Activated CD8-positive, alpha-beta T cell treated with anti-CD3 and anti-CD28 coated beads for 36 hours (primary cell): ENCODE measurements at regions not wholly inside any gene's neighbourhood (a gene's known extent, or its start where the extent isn't known, plus 50 kb on each side); places are given as distances from the start of the nearest gene placed in this dataset.

Experiments
- ATAC-seq: fragments of 200-7000 bp; cut with Tn5 transposase; one replicate; pipeline ENCODE4 v1.10.0; 2021; ENCODE audit warnings: mild to moderate bottlenecking, moderate library complexity
- CTCF ChIA-PET: fragments of 350-600 bp; sonication (Branson Sonifier 250); formaldehyde crosslinking; loops from one replicate; lab custom pipeline; 2021; ENCODE audit warnings: antibody characterized with exemption; lab: Charles Lee
- POLR2A ChIA-PET: fragments of 350-600 bp; sonication (Branson Sonifier 250); formaldehyde crosslinking; loops from one replicate; lab custom pipeline; 2021; ENCODE audit warnings: antibody characterized with exemption; lab: Charles Lee
- DNase-seq: peaks from one replicate; pipeline ENCODE4 v3.0.0-alpha.2; 2020
- H3K27ac Mint-ChIP-seq: one replicate; pipeline ENCODE4 v1.8.0; 2021; ENCODE audit warnings: mild to moderate bottlenecking, mixed read lengths
- H3K27me3 Mint-ChIP-seq: one replicate; pipeline ENCODE4 v1.8.0; 2021; ENCODE audit warnings: mixed read lengths
- H3K36me3 Mint-ChIP-seq: one replicate; pipeline ENCODE4 v1.8.0; 2021; ENCODE audit warnings: low read depth, mixed read lengths
- H3K4me1 Mint-ChIP-seq: one replicate; pipeline ENCODE4 v1.8.0; 2021; ENCODE audit warnings: low read depth, mixed read lengths
- H3K4me3 Mint-ChIP-seq: one replicate; pipeline ENCODE4 v1.8.0; 2021; ENCODE audit warnings: mild to moderate bottlenecking, moderate library complexity, mixed read lengths
- H3K9me3 Mint-ChIP-seq: one replicate; pipeline ENCODE4 v1.8.0; 2021; ENCODE audit warnings: mixed read lengths
- intact Hi-C: fragments of 100-400 bp; cut with micrococcal nuclease; formaldehyde crosslinking; loops from one replicate; pipeline ENCODE4 v1.10.0; 2022
- TF ChIP-seq, protein P1 (sequence below): fragments of 200-600 bp; IDR thresholded peaks from one replicate; pipeline ENCODE4 v1.8.0; 2022; ENCODE audit warnings: antibody characterized with exemption, mild to moderate bottlenecking

DNA sequence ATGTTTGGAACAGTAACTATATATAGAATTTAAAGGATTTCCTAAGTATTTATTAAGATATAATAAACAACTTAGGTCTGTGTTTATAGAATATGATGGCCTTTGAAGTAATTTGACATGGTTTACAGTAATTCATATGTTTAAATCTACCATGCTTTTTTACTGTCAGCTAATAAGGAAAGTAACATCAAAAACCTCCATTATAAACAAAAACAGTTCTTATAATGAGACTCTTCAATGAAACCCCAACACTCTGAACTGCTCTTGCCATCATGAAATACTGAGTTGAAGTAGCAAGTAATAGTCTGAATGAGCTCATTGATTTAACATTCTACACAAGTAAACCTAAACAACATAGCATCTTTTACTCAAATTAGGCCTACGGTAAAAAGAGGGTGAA is 1236.5 kb downstream of the FSTL5 start:
- no peaks in the 10 kb centered on the region for H3K4me1 Mint-ChIP-seq
- H3K36me3 Mint-ChIP-seq, result no peaks in the 10 kb centered on the region
- ChIA-PET CTCF (no interaction called here), POLR2A (no interaction called here)
- peaks cover 1% of the 10 kb centered on the region for H3K9me3 Mint-ChIP-seq
- H3K27me3 Mint-ChIP-seq, result no peaks in the 10 kb centered on the region
- intact Hi-C loops, result no loop called here
- no peak for DNase-seq
- TF ChIP-seq, protein P1, sequence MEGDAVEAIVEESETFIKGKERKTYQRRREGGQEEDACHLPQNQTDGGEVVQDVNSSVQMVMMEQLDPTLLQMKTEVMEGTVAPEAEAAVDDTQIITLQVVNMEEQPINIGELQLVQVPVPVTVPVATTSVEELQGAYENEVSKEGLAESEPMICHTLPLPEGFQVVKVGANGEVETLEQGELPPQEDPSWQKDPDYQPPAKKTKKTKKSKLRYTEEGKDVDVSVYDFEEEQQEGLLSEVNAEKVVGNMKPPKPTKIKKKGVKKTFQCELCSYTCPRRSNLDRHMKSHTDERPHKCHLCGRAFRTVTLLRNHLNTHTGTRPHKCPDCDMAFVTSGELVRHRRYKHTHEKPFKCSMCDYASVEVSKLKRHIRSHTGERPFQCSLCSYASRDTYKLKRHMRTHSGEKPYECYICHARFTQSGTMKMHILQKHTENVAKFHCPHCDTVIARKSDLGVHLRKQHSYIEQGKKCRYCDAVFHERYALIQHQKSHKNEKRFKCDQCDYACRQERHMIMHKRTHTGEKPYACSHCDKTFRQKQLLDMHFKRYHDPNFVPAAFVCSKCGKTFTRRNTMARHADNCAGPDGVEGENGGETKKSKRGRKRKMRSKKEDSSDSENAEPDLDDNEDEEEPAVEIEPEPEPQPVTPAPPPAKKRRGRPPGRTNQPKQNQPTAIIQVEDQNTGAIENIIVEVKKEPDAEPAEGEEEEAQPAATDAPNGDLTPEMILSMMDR, result no peak
- no peak overlapping the region for H3K27ac Mint-ChIP-seq
- ATAC-seq, result no peak
- H3K4me3 Mint-ChIP-seq, result no peak overlapping the region

DNA sequence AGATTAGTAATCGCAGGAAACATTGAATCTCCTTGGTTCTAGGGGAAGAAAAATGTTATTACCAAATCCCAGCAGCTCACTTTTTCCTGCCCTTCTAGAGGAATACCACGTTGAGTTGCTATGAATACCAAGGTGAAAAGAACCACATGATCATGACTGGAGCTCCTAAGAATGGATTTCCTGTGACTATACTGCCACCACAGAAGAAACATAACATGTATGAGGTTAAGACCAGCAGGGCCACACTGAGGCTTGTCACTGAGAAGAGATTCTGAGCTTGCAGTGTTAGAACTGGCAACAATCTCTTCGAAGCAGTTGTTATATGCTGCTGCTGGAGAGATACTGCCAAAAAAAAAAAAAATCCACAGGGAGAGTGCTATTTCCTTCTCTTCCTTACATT is 1235.3 kb downstream of the FSTL5 start:
- H3K36me3 Mint-ChIP-seq, result no peaks in the 10 kb centered on the region
- TF ChIP-seq, protein P1, result no peak
- CTCF ChIA-PET, result interaction anchor here (0.8 kb wide), 1 partner anchor 51 kb away, joined by 3 read pairs; no protein-coding TSS in a partner anchor
- no peaks in the 10 kb centered on the region for H3K27me3 Mint-ChIP-seq
- no peak overlapping the region for H3K27ac Mint-ChIP-seq
- H3K4me1 Mint-ChIP-seq, result no peaks in the 10 kb centered on the region
- intact Hi-C loops, result no loop called here
- H3K9me3 Mint-ChIP-seq, result peaks cover 1% of the 10 kb centered on the region
- POLR2A ChIA-PET, result no interaction called here
- ATAC-seq (no peak), DNase-seq (no peak)
- no peak overlapping the region for H3K4me3 Mint-ChIP-seq

DNA sequence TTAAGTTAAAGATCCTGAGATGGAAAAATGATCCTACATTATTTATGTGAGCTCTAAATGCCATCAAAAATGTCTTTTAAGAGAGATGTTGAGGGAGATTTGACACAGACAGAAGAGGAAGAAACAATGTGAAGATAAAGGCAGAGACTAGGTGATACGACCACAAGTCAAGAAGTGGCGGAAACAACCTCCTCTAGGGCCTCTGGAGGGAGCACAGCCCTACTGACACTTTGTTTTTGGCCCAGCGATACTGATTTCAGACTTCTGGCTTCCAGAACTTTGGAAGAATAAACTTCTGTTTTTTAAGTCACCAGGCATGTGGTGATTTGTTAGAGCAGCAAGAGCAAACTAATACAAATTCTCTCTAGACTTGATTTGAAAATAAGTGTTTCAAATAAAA is 1216.1 kb downstream of the FSTL5 start:
- DNase-seq (no peak), ATAC-seq (no peak)
- TF ChIP-seq, protein P1, result no peak
- Mint-ChIP-seq H3K36me3 (no peaks in the 10 kb centered on the region), H3K4me3 (no peak overlapping the region), H3K9me3 (peaks cover 4% of the 10 kb centered on the region), H3K27ac (no peak overlapping the region), H3K4me1 (no peaks in the 10 kb centered on the region), H3K27me3 (no peaks in the 10 kb centered on the region)
- ChIA-PET CTCF (no interaction called here), POLR2A (no interaction called here)
- intact Hi-C loops, result no loop called here

DNA sequence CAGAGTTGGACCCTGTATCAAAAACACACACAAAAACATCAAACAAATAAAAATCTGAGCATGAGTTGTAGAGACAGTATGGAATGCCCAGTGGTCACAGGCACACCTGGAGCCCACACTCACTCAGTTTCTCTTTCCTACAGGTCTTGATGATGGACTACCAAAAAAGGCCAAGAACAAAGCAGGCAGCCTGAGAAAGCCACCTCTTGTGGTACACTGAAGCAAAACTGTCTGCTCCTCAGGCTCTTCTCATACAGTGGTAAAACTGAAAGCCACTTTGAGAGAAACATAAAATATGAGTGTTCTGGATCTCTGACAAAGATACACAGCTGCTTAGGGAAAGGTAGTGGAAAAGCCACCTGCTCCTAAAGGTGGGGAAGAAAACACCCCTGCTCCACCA is 1206.9 kb downstream of the FSTL5 start:
- ATAC-seq (no peak), DNase-seq (no peak)
- H3K4me1 Mint-ChIP-seq, result no peaks in the 10 kb centered on the region
- no peak overlapping the region for H3K27ac Mint-ChIP-seq
- no peaks in the 10 kb centered on the region for H3K27me3 Mint-ChIP-seq
- TF ChIP-seq, protein P1, result no peak
- intact Hi-C loops, result no loop called here
- POLR2A ChIA-PET, result no interaction called here
- no peak overlapping the region for H3K4me3 Mint-ChIP-seq
- CTCF ChIA-PET, result no interaction called here
- H3K36me3 Mint-ChIP-seq, result no peaks in the 10 kb centered on the region
- H3K9me3 Mint-ChIP-seq, result peaks cover 2% of the 10 kb centered on the region

DNA sequence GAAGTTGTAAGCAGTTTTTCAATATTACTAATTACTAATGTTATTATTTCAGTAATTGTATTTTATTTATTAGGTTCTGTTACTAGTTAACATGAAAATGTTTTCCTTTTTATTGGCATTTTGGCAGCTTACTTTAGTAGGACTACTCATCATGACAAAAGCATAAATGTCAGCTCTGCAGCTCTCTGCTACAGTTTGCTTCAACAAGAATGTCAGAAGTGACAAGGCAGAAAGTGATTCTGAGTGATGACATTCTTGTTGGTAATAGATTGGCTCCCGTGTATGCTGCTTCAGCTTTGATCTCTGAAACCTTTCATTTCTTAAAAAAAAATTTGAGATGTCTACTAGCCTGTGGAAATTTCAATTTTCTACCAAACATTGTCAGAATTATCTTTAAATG is 1193.9 kb downstream of the FSTL5 start:
- H3K4me1 Mint-ChIP-seq, result no peaks in the 10 kb centered on the region
- H3K27me3 Mint-ChIP-seq, result no peaks in the 10 kb centered on the region
- H3K4me3 Mint-ChIP-seq, result no peak overlapping the region
- ChIA-PET POLR2A (no interaction called here), CTCF (no interaction called here)
- TF ChIP-seq, protein P1, result no peak
- ATAC-seq (no peak), DNase-seq (no peak)
- H3K36me3 Mint-ChIP-seq, result no peaks in the 10 kb centered on the region
- H3K27ac Mint-ChIP-seq, result no peak overlapping the region
- H3K9me3 Mint-ChIP-seq, result peaks cover 10% of the 10 kb centered on the region
- intact Hi-C loops, result no loop called here
